GF-D8 (cell line): ENCODE measurements at regions not wholly inside any gene's neighbourhood (a gene's known extent, or its start where the extent isn't known, plus 50 kb on each side); places are given as distances from the start of the nearest gene placed in this dataset.

Experiments used
- DNase-seq: peaks from one replicate; lab custom pipeline; 2025; lab: John Stamatoyannopoulos, UW

DNA sequence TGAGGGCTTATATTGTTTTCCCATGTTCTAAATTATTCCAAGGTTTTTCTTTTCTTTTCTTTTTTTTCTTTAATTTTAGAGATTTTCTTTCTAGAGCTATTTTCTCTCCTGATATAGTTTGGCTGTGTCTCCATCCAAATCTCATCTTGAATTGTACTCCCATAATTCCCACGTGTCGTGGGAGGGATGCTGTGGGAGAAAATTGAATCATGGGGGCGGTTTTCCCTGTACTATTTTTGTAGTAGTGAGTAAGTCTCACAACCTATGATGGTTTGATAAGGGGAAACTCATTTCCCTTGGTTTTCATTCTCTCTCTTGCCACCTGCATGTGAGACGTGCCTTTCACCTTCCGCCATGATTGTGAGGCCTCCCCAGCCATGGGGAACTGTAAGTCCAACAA is 1906.4 kb upstream of the PRR20A start:
- no peak for DNase-seq

DNA sequence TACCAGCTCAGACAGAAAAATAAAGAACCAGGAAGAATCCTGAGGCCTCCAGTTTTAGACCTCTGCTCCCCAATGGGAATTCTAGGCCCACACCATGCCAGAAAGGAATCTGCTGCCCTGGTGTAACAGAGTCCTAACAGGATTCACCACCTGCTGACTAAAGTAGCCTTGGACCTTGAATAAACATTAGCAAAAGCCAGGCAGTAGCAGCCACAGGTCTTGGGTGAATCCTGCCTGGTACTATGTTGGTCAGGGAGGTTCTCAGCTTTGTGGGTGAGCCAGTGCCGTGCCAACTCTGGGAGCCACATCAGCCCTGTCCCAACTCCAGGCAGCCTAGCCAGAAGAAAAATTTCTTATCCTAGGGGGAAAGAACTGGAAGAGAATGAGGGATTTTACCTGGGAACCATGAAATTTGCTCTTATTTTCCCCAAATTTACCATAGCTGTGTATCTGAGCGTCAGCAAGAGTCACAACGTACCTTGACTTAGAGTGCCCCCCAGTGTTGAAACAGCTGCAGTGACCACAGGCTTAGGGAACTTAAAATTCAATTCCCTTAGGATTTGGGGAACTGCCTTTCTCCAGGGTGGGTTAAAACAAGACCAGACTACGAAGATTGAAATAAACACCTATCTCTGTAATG is 1895.6 kb upstream of the PRR20A start:
- no peak for DNase-seq

DNA sequence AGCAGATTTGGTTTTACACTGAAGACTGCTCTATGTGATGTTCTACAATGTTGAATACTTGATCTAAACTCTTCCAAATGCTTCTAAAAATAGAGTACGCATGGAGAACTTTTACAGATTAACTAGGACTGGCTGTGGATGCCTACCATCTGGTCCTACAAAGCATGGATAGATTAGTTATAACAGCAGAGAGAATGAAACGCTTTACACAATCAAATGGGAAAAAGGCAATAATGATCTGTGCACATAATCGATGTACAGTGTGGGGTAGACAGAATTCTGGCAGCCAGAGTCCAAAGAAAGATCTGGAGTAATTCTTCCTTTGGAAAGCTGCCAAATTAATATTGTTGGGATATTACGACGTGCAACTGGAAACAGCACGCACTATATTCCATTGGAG is 1885.5 kb upstream of the PRR20A start:
- no peak for DNase-seq

DNA sequence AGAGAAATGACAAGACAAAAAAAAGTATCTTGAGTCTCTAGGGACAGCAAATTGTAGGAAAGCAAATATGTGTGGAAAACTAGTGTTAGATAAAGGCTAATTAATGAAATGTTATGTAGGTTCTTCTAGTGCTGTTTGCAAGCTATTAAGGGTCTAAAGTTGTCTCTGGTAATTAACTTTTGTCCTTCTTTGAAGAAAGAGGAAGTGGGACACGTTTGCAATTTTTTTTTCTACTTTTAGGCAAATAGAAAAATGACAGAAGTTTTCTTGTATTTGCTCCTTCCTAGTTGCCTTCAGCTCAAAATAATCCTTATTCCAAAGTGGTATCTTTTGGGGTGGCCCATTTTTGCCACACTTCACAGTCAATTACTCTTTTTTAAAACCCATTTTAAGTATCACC is 1877.7 kb upstream of the PRR20A start:
- no peak for DNase-seq

DNA sequence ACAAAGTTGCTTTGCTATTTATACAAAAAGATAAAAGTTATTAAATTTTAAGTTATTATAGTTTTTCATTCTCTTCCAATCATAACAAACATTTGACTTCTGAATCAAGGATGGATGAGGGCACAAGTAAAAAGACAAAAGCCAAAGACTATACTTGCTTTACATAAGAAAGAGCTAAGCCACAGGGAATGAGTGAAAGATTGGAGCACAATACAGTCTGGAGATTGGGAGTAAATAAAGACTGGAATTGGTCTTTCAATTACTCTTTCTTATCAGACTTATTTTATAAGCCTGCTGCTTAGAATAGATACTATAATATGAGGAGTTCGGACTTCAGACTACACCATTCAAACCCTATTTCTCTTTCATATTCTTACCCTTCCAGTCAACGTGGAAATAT is 1874.1 kb upstream of the PRR20A start:
- no peak for DNase-seq

DNA sequence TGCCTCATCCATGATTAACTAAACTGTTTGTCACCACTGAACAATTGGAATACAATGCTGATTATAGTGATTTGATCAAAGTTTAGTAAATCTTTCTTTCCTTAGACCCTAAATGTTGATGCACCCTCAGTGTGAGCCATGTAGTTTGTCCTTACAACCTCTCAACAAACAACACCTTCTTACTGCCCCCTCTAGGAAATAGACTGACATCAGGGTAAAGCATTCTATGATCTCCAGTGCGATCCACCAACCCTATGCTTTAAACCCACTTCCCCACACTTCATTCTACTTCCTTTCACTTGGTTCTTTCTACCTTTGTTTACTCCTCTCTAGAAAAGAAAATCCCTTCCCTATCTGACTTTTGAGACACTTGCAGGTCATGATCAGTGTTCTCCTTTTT is 1842.5 kb upstream of the PRR20A start:
- no peak for DNase-seq

DNA sequence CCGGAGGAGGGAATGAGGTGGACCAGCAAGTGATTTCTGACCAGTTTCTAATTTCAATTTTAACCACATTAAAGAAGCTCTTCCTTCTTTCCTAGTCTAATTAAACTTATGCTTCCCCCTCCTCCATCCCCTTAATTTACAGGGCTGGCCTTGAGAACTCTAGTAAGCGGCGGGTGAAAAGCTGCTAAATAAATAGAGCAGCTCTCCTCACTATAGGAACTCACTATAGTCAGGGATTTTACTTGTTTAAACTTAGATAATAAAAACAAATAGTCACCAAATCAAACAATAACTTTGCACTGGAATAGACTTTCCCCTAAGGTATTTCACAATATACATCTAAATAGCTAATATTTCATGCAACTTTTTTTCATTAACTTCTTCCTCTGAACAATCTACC is 1838.2 kb upstream of the PRR20A start:
- no peak for DNase-seq

DNA sequence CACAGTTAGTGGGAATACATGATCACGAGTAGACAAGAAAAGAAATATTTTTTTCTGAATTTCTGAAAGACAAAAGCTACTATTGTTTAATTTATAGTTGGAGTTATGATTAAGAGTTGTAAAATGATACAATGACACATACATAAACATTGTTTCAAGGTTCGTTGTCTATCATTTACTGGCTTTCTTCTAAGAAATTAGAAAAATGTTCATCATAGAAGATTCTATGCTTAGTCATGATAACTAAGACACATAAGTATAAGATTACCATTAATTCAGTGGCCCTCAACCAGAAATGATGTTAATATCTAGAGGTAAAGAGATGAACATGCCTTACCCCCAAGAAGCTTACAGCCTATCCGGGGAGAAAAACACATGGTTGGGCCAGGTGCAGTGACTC is 1832.8 kb upstream of the PRR20A start:
- no peak for DNase-seq

DNA sequence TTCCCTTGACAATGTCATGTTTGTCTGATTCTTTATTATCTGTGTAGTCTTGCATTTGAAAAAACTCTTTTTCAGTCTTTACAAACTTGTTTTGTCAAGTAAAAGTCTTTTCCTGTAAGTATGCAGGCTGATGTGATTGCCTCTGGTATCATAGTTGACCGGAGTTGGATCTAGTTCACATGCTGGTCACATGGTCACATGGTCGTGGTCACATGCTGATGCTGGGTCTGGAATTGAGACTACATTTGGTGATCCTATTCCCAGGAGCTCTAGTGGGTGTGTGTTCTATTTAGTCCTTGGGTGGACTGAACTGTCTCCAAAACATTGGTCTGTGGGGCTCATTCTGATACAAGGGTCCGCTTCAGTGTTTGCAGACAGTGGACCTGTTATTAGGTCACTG is 1798.8 kb upstream of the PRR20A start:
- no peak for DNase-seq

DNA sequence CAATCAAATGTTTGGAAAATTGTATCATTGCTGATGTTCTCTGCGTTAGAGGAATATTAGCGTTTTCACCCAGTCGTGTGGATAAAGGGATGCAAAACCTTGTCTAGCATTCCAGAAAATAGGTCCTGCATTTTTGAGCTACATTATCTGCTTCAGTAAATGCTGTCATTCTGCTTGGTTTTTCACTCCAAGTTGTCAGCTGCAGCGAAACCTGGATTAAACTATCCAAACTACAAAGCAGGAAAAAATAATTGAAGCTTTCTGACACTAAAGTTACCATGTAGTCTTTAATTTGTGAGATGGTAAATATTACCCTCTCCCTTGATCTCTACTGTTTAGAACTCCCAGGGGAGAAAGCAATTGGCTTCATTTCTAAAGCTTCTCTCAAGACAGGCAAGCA is 1795.5 kb upstream of the PRR20A start:
- DNase-seq = no peak

DNA sequence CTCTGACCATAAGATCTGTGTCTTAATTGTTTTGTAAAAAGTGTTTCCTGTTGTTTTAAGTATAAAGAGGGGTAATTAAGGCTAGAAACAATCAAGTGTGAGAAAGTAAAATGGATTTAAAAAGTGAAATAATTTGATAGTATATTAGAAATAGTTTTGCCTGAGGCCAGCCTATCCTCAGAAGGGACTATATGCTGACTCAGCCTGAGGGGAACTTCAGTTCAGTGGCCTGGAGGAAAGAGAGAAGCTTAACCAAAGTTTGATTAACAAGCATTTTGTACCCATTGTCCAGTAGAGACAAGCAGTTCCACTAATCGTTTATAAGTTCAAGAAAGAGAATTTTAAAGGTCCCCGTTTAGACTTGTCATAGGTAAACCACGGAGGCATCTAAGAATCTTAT is 1793.2 kb upstream of the PRR20A start:
- no peak for DNase-seq

DNA sequence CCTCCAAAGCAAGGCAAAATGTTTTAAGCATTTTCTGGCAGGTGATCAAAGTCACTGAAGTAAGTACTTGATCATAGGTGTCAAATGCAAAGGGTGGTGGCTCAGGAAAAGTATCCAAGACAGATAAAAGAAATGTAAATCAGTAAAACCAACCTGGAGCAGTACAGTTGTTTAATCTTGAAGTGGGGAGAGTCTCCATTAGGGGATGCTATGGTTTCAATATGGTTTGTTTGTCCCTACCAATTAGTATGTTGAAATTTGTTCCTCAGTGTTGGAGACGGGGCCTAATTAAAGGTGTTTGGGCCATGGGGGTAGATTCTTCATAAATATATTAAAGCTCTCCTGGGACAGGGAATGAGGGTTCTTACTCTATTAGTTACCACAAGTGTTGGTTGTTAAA is 1781.7 kb upstream of the PRR20A start:
- no peak for DNase-seq

DNA sequence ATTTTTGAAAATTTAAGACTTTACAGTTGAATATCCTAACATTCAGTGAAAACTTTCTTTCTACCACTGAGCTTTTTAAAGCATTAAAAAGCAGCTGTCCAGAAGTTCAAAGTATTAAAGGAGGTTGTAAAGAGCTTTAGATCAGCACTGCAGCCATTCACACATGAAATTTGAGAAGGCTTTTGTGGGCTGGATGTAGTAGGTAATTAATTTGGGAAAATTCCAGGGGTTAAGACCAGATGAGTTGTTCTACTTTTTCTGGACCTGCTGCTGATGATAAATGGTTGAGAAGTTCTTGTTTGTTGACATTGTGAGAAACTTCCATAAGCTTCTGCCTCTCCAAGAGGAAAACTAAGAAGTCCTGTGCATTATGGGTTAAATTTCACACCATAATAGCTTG is 1779.6 kb upstream of the PRR20A start:
- no peak for DNase-seq

DNA sequence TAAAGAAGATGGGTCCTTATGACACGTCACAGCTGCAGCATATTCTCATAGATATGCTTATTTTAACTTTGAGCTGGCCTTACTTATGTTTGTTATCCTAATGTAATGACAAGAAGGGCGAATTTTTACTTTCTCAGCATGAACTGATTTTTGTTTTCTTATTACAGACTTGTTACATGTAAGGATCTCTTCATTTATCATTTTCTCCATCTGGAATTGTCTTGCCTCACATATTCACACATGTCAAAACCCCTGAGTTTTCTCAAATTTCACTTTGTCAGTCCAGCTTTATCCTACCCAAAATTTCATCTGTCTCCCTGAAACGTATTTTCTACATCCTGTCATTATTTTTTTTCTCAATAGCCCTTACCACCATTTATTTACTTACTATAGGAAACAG is 1774.0 kb upstream of the PRR20A start:
- DNase-seq = no peak

DNA sequence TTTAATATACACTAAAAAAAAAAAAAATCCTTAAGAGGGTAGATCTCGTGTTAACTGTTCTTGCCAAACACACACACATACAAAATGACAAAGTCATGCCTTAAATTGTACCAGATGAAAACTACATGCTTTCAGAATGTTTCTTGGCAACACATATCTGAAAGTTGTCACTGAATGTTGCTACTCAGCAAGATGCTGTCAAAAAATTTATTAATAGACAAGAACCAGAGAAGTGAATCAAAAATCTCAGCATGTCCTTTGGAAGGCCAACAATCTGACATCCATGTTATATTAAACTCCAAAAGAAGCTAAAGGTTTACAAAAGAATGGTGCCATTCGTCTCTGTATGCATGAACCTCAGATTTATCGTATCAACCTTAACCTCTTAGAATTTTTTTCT is 1746.2 kb upstream of the PRR20A start:
- DNase-seq = no peak

DNA sequence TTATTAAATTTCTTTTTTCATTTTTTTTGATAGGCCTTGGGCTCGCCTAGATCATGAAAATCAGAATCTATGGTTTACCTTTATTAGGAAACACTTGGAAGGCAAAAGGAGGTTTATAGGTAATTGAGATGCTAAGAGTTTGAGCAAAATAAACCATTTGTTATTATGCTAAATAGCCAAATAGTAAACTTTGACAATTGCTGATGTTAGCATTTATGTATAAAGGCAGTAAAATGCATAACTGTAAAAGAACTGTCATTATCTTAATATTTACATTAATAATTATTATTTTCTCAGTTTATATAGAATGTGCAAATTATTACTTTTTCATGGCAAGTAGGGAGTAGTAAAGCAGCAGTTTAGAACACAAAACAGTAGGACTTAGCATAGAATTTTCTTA is 1737.8 kb upstream of the PRR20A start:
- DNase-seq = no peak

DNA sequence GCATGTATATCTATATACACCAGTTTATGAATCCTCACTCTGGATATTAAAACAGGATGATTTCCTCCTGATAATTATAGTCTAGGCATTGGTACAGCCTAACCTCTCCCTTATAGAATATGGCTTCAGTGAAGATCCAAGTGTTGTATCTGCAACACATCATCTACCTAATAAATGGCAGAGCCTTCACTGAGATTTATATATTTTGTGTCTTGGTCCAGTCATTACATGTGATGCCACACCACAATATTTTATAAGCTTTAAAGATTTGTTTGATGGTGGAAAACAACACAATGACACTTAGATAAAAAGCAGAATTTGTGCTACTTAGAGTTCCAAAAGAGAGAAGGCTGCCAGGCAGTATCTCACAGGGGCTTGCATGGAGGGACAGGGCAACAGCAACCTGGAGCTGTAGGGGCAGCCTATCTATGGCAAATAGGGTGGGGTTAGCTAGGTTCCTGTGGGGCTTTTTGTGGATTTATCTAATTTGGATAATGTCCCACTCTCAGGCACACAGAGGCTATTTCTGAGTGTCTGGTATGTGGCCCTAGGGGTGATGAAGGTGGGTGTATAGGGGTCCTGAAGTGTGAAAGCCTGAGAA is 1736.7 kb upstream of the PRR20A start:
- no peak for DNase-seq

DNA sequence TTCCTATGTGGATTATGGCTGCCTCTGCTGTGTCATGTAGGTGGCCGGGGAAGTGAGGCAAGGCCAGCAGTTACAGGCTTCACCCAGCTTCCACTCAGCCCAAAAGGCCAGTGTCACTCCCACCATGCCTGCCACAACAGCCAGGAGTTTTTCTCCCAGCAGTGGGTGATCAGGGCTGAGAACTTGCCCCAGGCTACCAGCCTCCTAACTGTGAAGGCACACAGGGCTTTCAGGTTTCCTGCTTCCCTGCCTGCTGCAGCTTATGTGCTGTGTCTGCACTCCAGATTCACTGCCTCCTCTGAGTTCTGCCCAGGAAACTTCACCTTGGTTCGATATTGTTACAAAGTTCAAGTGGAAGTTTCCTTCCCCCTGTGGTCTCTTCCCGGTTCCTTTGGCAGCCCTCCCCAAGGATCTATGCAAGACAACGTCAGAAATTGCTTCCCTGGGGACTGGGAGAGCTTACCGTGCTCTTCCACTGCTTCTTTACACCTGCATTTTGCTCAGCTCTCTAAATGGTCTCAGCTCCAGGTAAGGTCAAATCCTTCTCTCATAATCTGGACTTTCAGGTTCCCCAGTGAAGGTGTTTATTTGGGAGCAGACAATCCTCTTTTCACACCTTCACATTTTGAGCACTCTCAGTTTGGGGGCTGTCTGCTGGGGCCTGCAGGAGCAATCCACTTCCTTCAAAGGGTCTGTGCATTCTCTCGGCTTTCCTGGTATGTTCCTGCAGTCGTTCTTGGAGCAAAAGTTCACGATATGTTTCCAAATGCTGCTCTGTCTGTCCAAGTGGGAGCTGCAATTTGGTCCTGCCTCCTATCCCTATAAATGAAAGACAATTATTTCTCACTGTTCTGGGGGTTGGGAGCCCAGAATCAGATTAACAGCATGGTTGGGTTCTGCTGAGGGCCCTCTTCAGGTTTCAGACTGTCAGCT is 1730.1 kb upstream of the PRR20A start:
- no peak for DNase-seq

DNA sequence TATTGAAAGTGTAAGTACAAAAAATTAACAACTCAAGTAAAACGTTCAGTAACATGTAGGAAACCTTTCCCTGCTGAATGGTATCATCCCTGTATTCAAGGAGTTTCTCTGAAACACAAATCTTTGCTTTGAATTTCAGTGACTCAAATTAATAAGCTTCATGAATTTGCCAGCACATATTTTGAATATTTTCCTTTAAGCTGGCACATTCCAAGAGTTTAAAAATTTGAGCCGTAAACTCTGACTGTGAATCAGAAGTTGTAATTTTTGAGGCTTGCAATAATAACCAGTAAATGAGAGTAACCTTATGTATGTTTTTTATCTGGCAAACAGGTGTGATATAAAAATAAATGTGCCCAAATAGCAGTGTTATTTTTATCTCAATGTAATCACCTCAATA is 1722.6 kb upstream of the PRR20A start:
- DNase-seq = no peak

DNA sequence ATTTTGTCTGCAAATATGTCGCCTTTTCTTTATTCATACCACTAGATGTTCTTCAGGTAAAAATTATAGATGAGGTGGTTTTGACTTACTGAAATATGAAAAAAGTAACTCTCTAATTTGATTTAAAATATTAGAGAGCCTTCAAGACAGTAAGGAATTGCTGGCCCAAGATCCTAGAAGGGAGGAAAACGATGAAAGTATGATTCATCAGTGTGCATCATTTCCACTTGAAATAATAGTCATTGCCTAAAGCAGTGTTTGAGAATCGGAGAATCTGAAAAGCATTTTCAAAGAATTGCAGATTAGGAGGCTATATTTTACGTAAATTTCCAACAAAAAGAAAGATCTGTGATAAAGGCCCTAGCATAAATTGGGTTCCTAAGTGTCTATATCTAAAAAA is 1707.9 kb upstream of the PRR20A start:
- DNase-seq = no peak

DNA sequence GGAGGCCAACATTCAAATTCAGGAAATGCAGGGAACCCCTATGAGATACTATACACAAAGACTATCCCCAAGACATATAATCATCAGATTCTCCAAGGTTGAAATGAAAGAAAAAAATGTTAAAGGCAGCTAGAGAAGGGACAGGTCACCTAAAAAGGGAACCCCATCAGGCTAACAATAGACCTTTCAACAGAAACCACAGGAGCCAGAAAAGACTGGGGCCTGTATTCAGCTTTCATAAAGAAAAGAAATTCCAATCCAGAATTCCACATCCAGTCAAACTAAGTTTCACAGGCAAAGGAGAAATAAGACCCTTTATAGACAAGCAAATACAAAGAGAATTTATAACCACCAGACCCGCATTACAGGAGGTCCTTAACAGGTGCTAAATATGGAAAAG is 1703.6 kb upstream of the PRR20A start:
- no peak for DNase-seq

DNA sequence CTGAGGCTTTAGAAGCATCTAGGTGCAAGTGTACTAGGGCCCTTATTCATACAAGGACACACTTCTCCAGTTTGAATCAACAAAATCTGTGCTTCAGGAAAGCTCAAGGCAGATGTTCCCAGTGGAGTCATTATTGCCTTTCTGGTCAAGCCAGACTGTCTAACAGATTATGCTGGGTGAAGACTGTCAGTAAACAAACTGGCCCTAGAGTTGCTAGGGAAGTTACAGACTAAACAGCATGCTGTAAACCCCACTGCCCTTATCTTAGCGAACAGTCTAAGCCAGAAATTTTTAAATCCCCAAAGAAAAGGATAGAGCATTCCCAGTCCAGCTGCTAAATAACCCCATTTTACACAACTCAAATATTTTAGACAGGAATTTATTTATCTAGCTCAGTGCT is 1701.3 kb upstream of the PRR20A start:
- DNase-seq = no peak

DNA sequence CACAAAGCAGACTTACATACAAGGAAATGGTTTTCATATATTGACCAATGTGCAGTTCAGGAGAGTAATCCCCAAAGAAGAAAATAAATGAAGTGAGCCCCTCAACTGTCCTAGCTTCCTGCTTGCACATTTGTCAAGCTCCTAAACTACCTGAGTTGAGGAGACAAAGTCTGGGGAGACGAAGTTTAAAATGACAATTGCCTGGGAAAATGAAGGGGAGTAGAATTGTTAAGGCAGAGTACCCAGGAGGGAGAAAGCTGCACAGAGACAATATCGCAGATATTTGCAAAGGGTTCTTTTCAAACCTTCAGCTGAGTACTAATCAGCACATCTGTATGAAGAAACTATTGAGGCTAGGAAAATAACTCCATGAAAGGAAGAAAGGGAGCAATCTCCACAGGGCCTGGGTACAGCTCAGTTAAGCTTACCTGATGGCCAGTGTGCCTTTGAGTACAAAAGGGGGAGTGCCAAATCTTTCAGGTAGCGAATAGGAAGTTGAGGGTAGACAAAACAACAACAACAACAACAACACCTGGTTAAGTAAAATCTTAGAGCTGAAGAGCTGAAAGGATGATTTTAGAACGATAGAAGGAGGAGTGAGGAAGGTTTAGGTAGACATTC is 1700.1 kb upstream of the PRR20A start:
- no peak for DNase-seq
